ENCODE measurements at regions not wholly inside any gene's neighbourhood (a gene's known extent, or its start where the extent isn't known, plus 50 kb on each side); places are given as distances from the start of the nearest gene placed in this dataset.
"Not testable (repeated sequence)": the region's sequence is repeated elsewhere in the genome, so short reads cannot be mapped to it uniquely, and the experiment has no call there.

GRCh38 chr5:155128786-155129512 lies 115.4 kb downstream of the KIF4B start:
- DNase-seq (no peak), ATAC-seq (no peak)
- no peaks in the 10 kb centered on the region for H3K4me1 Mint-ChIP-seq
- CTCF ChIA-PET: no interaction called here
- H3K27me3 Mint-ChIP-seq: peaks cover 12% of the 10 kb centered on the region
- H3K4me3 Mint-ChIP-seq: no peak overlapping the region
- H3K27ac Mint-ChIP-seq: no peak overlapping the region
- H3K36me3 Mint-ChIP-seq: no peaks in the 10 kb centered on the region
- no peaks in the 10 kb centered on the region for H3K9me3 Mint-ChIP-seq (ENCODE audit: low read depth)

- no peaks in the 10 kb centered on the region for H3K36me3 Mint-ChIP-seq
- H3K9me3 Mint-ChIP-seq (ENCODE audit: low read depth): no peaks in the 10 kb centered on the region
- H3K4me1 Mint-ChIP-seq: no peaks in the 10 kb centered on the region
- H3K27ac Mint-ChIP-seq: no peak overlapping the region
- no peak for ATAC-seq
- no peak overlapping the region for H3K4me3 Mint-ChIP-seq
- H3K27me3 Mint-ChIP-seq: peaks cover 13% of the 10 kb centered on the region
- CTCF ChIA-PET: no interaction called here
- no peak for DNase-seq
Observed at GRCh38 chr5:155129513-155129880, 115.9 kb downstream of the KIF4B start.

- ATAC-seq: no peak
- H3K36me3 Mint-ChIP-seq: no peaks in the 10 kb centered on the region
- no peak for DNase-seq
- no peaks in the 10 kb centered on the region for H3K4me1 Mint-ChIP-seq
- CTCF ChIA-PET: no interaction called here
- no peak overlapping the region for H3K27ac Mint-ChIP-seq
- H3K4me3 Mint-ChIP-seq: no peak overlapping the region
- H3K9me3 Mint-ChIP-seq (ENCODE audit: low read depth): no peaks in the 10 kb centered on the region
- peaks cover 31% of the 10 kb centered on the region for H3K27me3 Mint-ChIP-seq
Observed at GRCh38 chr5:155134130-155134529, 120.6 kb downstream of the KIF4B start.

- H3K4me1 Mint-ChIP-seq: no peaks in the 10 kb centered on the region
- H3K36me3 Mint-ChIP-seq: no peaks in the 10 kb centered on the region
- CTCF ChIA-PET: no interaction called here
- H3K27ac Mint-ChIP-seq: no peak overlapping the region
- no peak overlapping the region for H3K4me3 Mint-ChIP-seq
- H3K27me3 Mint-ChIP-seq: peaks cover 27% of the 10 kb centered on the region
- no peak for DNase-seq
- ATAC-seq: no peak
- no peaks in the 10 kb centered on the region for H3K9me3 Mint-ChIP-seq (ENCODE audit: low read depth)
Observed at GRCh38 chr5:155136216-155136850, 122.8 kb downstream of the KIF4B start.

GRCh38 chr5:155137683-155138082 lies 124.1 kb downstream of the KIF4B start:
- Mint-ChIP-seq H3K27me3 (peaks cover 24% of the 10 kb centered on the region), H3K27ac (no peak overlapping the region), H3K4me3 (no peak overlapping the region), H3K36me3 (no peaks in the 10 kb centered on the region), H3K9me3 (ENCODE audit: low read depth) (no peaks in the 10 kb centered on the region), H3K4me1 (no peaks in the 10 kb centered on the region)
- CTCF ChIA-PET: interaction anchor here (1.2 to 1.5 kb wide), 2 partner anchors 9 to 12 kb away, joined by 3 to 5 read pairs; no protein-coding TSS in a partner anchor
- DNase-seq (no peak), ATAC-seq (no peak)

GRCh38 chr5:155140646-155141045 lies 127.1 kb downstream of the KIF4B start:
- Mint-ChIP-seq H3K27ac (no peak overlapping the region), H3K4me3 (no peak overlapping the region), H3K27me3 (peaks cover 19% of the 10 kb centered on the region), H3K4me1 (no peaks in the 10 kb centered on the region), H3K36me3 (no peaks in the 10 kb centered on the region), H3K9me3 (ENCODE audit: low read depth) (no peaks in the 10 kb centered on the region)
- DNase-seq (no peak), ATAC-seq (no peak)
- CTCF ChIA-PET: no interaction called here

- H3K36me3 Mint-ChIP-seq: no peaks in the 10 kb centered on the region
- H3K4me3 Mint-ChIP-seq: no peak overlapping the region
- no peaks in the 10 kb centered on the region for H3K9me3 Mint-ChIP-seq (ENCODE audit: low read depth)
- H3K27ac Mint-ChIP-seq: no peak overlapping the region
- H3K27me3 Mint-ChIP-seq: peaks cover 14% of the 10 kb centered on the region
- ATAC-seq (no peak), DNase-seq (no peak)
- H3K4me1 Mint-ChIP-seq: no peaks in the 10 kb centered on the region
- CTCF ChIA-PET: no interaction called here
Observed at GRCh38 chr5:155144956-155145355, 131.4 kb downstream of the KIF4B start.

- CTCF ChIA-PET: interaction anchor here (1.5 kb wide), 1 partner anchor 9 kb away, joined by 5 read pairs; no protein-coding TSS in a partner anchor
- H3K27me3 Mint-ChIP-seq: peaks cover 14% of the 10 kb centered on the region
- H3K4me1 Mint-ChIP-seq: no peaks in the 10 kb centered on the region
- H3K27ac Mint-ChIP-seq: no peak overlapping the region
- no peak for DNase-seq
- H3K9me3 Mint-ChIP-seq (ENCODE audit: low read depth): no peaks in the 10 kb centered on the region
- no peak for ATAC-seq
- no peak overlapping the region for H3K4me3 Mint-ChIP-seq
- no peaks in the 10 kb centered on the region for H3K36me3 Mint-ChIP-seq
Observed at GRCh38 chr5:155147222-155147621, 133.7 kb downstream of the KIF4B start.

GRCh38 chr5:155148694-155149093 lies 135.1 kb downstream of the KIF4B start:
- Mint-ChIP-seq H3K27me3 (peaks cover 16% of the 10 kb centered on the region), H3K4me1 (no peaks in the 10 kb centered on the region), H3K9me3 (ENCODE audit: low read depth) (no peaks in the 10 kb centered on the region), H3K27ac (no peak overlapping the region), H3K4me3 (no peak overlapping the region), H3K36me3 (no peaks in the 10 kb centered on the region)
- DNase-seq (no peak), ATAC-seq (no peak)
- CTCF ChIA-PET: no interaction called here

GRCh38 chr5:155150012-155150411 lies 136.5 kb downstream of the KIF4B start:
- H3K27me3 Mint-ChIP-seq: peaks cover 10% of the 10 kb centered on the region
- no peak overlapping the region for H3K4me3 Mint-ChIP-seq
- no peak for DNase-seq
- no peak for ATAC-seq
- CTCF ChIA-PET: no interaction called here
- H3K9me3 Mint-ChIP-seq (ENCODE audit: low read depth): no peaks in the 10 kb centered on the region
- H3K27ac Mint-ChIP-seq: no peak overlapping the region
- no peaks in the 10 kb centered on the region for H3K4me1 Mint-ChIP-seq
- H3K36me3 Mint-ChIP-seq: no peaks in the 10 kb centered on the region

- CTCF ChIA-PET: no interaction called here
- H3K4me1 Mint-ChIP-seq: no peaks in the 10 kb centered on the region
- no peaks in the 10 kb centered on the region for H3K9me3 Mint-ChIP-seq (ENCODE audit: low read depth)
- peaks cover 2% of the 10 kb centered on the region for H3K27me3 Mint-ChIP-seq
- no peak overlapping the region for H3K27ac Mint-ChIP-seq
- no peak overlapping the region for H3K4me3 Mint-ChIP-seq
- no peaks in the 10 kb centered on the region for H3K36me3 Mint-ChIP-seq
- DNase-seq: no peak
- no peak for ATAC-seq
Observed at GRCh38 chr5:155154973-155155372, 141.4 kb downstream of the KIF4B start.

GRCh38 chr5:155163084-155163483 lies 149.5 kb downstream of the KIF4B start:
- DNase-seq; H3K36me3 Mint-ChIP-seq; CTCF ChIA-PET; H3K9me3 Mint-ChIP-seq (ENCODE audit: low read depth); H3K27ac Mint-ChIP-seq; H3K4me3 Mint-ChIP-seq; ATAC-seq; H3K4me1 Mint-ChIP-seq; H3K27me3 Mint-ChIP-seq: not testable (repeated sequence)

GRCh38 chr5:155167736-155168135 lies 154.2 kb downstream of the KIF4B start:
- Mint-ChIP-seq H3K4me1 (no peaks in the 10 kb centered on the region), H3K27me3 (no peaks in the 10 kb centered on the region), H3K9me3 (ENCODE audit: low read depth) (peaks cover 5% of the 10 kb centered on the region), H3K27ac (no peak overlapping the region), H3K36me3 (no peaks in the 10 kb centered on the region), H3K4me3 (no peak overlapping the region)
- no peak for ATAC-seq
- CTCF ChIA-PET: no interaction called here
- no peak for DNase-seq

GRCh38 chr5:155181542-155181941 lies 168.0 kb downstream of the KIF4B start:
- Mint-ChIP-seq H3K27me3 (no peaks in the 10 kb centered on the region), H3K9me3 (ENCODE audit: low read depth) (peaks cover 2% of the 10 kb centered on the region), H3K4me1 (no peaks in the 10 kb centered on the region), H3K27ac (no peak overlapping the region), H3K4me3 (no peak overlapping the region), H3K36me3 (no peaks in the 10 kb centered on the region)
- DNase-seq: no peak
- ATAC-seq: no peak
- CTCF ChIA-PET: no interaction called here
